ENCODE measurements at regions not wholly inside any gene's neighbourhood (a gene's known extent, or its start where the extent isn't known, plus 50 kb on each side); places are given as distances from the start of the nearest gene placed in this dataset.
A peak's percentile ranks its signal among the peaks of the same experiment; 100 is the strongest.

DNA sequence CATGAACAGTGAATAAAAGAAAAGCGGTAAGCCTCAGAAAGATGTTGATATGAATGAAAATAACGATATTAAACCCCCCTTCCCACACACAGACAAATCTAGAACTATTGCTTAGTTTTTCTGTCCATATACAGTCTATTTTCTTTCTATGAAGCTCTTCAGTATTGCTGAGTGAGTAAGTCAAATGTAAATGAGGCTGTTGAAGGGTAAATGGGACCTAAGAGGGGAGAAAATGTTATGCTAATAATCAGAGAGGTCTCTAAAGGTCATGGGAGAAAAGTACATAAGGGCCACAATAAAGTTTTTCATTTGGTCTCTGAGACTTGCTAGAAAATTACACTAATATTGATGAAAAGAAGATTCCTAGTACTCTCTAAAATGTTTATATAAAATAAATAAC is 56.2 kb downstream of the PABPC4L start:
- H3K4me3 Mint-ChIP-seq = no peak overlapping the region
- H3K27ac Mint-ChIP-seq (ENCODE audit: unreplicated experiment) = no peak overlapping the region
- H3K27me3 Mint-ChIP-seq (ENCODE audit: low read depth) = no peaks in the 10 kb centered on the region
- H3K4me1 Mint-ChIP-seq = peaks cover 20% of the 10 kb centered on the region
- TF ChIP-seq, protein P1, sequence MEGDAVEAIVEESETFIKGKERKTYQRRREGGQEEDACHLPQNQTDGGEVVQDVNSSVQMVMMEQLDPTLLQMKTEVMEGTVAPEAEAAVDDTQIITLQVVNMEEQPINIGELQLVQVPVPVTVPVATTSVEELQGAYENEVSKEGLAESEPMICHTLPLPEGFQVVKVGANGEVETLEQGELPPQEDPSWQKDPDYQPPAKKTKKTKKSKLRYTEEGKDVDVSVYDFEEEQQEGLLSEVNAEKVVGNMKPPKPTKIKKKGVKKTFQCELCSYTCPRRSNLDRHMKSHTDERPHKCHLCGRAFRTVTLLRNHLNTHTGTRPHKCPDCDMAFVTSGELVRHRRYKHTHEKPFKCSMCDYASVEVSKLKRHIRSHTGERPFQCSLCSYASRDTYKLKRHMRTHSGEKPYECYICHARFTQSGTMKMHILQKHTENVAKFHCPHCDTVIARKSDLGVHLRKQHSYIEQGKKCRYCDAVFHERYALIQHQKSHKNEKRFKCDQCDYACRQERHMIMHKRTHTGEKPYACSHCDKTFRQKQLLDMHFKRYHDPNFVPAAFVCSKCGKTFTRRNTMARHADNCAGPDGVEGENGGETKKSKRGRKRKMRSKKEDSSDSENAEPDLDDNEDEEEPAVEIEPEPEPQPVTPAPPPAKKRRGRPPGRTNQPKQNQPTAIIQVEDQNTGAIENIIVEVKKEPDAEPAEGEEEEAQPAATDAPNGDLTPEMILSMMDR (conservative IDR thresholded peaks at IDR 0.05) = no peak
- no peaks in the 10 kb centered on the region for H3K36me3 Mint-ChIP-seq (ENCODE audit: low read depth)
- DNase-seq (ENCODE audit: low read depth, low spot score) = no peak
- no peaks in the 10 kb centered on the region for H3K9me3 Mint-ChIP-seq

DNA sequence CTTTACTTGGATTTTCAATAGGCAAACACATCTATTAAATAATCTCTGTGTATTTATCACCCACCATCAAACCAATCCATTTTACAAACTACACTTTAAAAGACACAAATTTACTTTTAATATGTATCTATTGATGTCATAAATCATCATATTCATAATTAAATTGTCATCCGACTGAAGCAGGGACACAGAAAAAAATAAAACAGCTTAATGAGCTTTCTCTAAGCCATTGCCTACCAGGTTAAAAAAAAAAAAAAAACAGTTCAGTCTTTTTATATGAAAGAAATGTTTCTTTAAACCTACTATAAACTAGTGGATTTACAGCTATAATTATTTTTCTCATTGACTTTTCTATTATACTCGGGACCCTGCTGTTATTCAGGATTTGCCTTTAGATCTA is 57.3 kb downstream of the PABPC4L start:
- TF ChIP-seq, protein P1 (conservative IDR thresholded peaks at IDR 0.05) = no peak
- H3K27me3 Mint-ChIP-seq (ENCODE audit: low read depth) = no peaks in the 10 kb centered on the region
- H3K4me1 Mint-ChIP-seq = peaks cover 16% of the 10 kb centered on the region
- H3K9me3 Mint-ChIP-seq = no peaks in the 10 kb centered on the region
- H3K36me3 Mint-ChIP-seq (ENCODE audit: low read depth) = no peaks in the 10 kb centered on the region
- H3K27ac Mint-ChIP-seq (ENCODE audit: unreplicated experiment) = no peak overlapping the region
- no peak for DNase-seq (ENCODE audit: low read depth, low spot score)
- H3K4me3 Mint-ChIP-seq = no peak overlapping the region

DNA sequence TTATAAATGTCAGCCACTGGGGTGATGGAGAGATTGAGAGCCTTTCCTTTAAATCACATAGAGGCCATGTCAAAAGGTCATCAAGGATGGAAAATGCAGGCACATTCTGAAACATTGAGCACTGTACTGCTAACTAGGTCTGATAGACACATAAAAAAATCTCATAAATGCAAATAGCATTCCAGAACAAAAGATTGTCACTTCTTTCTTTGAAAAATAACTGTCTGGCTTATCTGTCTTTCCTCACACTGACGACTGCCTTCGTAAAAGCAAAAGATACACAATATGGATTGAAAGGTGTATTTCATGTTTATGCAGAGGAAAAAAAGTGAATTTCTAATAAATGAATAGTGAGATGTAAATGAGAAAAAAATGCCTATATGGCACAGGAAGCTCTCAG is 59.9 kb downstream of the PABPC4L start:
- Mint-ChIP-seq H3K27me3 (ENCODE audit: low read depth) (no peaks in the 10 kb centered on the region), H3K36me3 (ENCODE audit: low read depth) (no peaks in the 10 kb centered on the region), H3K4me1 (peaks cover 5% of the 10 kb centered on the region), H3K27ac (ENCODE audit: unreplicated experiment) (no peak overlapping the region), H3K4me3 (no peak overlapping the region), H3K9me3 (no peaks in the 10 kb centered on the region)
- no peak for DNase-seq (ENCODE audit: low read depth, low spot score)
- TF ChIP-seq, protein P1 (conservative IDR thresholded peaks at IDR 0.05) = no peak

DNA sequence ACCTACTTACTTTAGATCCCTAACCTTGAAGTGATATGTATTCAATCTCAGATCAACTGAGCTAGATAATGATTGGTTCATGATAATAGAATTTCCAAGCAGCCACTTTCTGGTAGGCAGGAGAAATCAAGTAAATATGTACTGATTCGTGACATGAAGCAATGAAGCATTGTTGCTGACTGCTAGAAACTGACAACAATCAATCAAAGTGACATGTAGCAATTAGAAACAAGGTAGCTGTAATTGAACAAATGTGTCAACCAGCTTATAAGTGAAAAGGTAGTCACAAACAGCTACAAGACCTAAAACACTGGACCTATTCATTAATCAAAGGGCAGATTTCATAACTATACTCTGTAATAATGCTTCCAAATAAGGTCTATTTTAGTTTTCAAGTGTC is 62.4 kb downstream of the PABPC4L start:
- no peak overlapping the region for H3K4me3 Mint-ChIP-seq
- no peaks in the 10 kb centered on the region for H3K4me1 Mint-ChIP-seq
- no peaks in the 10 kb centered on the region for H3K36me3 Mint-ChIP-seq (ENCODE audit: low read depth)
- no peaks in the 10 kb centered on the region for H3K9me3 Mint-ChIP-seq
- DNase-seq (ENCODE audit: low read depth, low spot score) = no peak
- H3K27me3 Mint-ChIP-seq (ENCODE audit: low read depth) = no peaks in the 10 kb centered on the region
- TF ChIP-seq, protein P1 (conservative IDR thresholded peaks at IDR 0.05) = no peak
- H3K27ac Mint-ChIP-seq (ENCODE audit: unreplicated experiment) = no peak overlapping the region

- Mint-ChIP-seq H3K36me3 (ENCODE audit: low read depth) (no peaks in the 10 kb centered on the region), H3K27ac (ENCODE audit: unreplicated experiment) (no peak overlapping the region), H3K27me3 (ENCODE audit: low read depth) (no peaks in the 10 kb centered on the region), H3K4me3 (no peak overlapping the region), H3K9me3 (peaks cover 19% of the 10 kb centered on the region), H3K4me1 (no peaks in the 10 kb centered on the region)
- no peak for DNase-seq (ENCODE audit: low read depth, low spot score)
- TF ChIP-seq, protein P1 (conservative IDR thresholded peaks at IDR 0.05) = peak; percentile 51
Measured at GRCh38 chr4:134132086-134132783, 69.4 kb downstream of the PABPC4L start.
